ENCODE measurements at regions not wholly inside any gene's neighbourhood (a gene's known extent, or its start where the extent isn't known, plus 50 kb on each side); places are given as distances from the start of the nearest gene placed in this dataset.
A peak's percentile ranks its signal among the peaks of the same experiment; 100 is the strongest.

DNA sequence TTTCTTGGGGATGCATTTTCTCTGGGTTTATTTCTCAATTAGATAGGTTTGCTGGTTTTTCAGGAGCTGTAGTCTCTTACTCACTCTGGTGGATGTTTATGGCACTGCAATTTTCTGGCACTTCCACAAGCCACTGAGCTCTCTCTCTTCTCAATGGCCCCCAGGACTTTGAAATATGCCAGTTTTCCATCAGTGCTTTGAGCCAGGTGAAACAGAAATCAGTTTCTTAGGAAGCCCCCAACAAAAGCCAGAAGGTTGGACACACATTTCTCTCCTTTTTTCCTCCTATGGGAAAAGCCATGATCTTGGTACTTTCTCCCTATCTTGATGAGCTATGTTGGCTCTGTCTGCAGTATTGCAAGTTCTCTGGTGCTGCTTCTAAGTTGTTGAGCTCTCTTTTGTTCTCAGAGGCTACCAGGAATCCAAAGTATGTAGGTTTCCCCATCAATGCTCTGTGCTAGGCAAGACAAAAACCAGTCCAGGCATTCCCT lies 90.7 kb upstream of the SMIM36 start:
- no peak overlapping the region for H3K27ac ChIP-seq (ENCODE audit: low read length)
- intact Hi-C loops (cut with micrococcal nuclease), result no loop called here
- no peaks in the 10 kb centered on the region for H3K4me1 Mint-ChIP-seq
- H3K4me3 Mint-ChIP-seq, result no peak overlapping the region
- TF ChIP-seq, protein P1, sequence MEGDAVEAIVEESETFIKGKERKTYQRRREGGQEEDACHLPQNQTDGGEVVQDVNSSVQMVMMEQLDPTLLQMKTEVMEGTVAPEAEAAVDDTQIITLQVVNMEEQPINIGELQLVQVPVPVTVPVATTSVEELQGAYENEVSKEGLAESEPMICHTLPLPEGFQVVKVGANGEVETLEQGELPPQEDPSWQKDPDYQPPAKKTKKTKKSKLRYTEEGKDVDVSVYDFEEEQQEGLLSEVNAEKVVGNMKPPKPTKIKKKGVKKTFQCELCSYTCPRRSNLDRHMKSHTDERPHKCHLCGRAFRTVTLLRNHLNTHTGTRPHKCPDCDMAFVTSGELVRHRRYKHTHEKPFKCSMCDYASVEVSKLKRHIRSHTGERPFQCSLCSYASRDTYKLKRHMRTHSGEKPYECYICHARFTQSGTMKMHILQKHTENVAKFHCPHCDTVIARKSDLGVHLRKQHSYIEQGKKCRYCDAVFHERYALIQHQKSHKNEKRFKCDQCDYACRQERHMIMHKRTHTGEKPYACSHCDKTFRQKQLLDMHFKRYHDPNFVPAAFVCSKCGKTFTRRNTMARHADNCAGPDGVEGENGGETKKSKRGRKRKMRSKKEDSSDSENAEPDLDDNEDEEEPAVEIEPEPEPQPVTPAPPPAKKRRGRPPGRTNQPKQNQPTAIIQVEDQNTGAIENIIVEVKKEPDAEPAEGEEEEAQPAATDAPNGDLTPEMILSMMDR (IDR thresholded peaks at IDR 0.05), result no peak
- no peaks in the 10 kb centered on the region for H3K9me3 ChIP-seq (ENCODE audit: control insufficient read depth, insufficient read depth, low read length)
- no peak overlapping the region for H3K27ac Mint-ChIP-seq
- H3K4me3 ChIP-seq (ENCODE audit: low read length), result no peak overlapping the region
- no peaks in the 10 kb centered on the region for H3K36me3 ChIP-seq (ENCODE audit: control insufficient read depth, insufficient read depth, low read length)
- H3K27me3 Mint-ChIP-seq (ENCODE audit: low read depth in 2 of 2), result peaks cover 0 to 3% of the 10 kb centered on the region in 2 donors
- H3K36me3 Mint-ChIP-seq, result peaks cover 26% of the 10 kb centered on the region
- H3K27me3 ChIP-seq (ENCODE audit: control insufficient read depth, insufficient read depth, low read length), result no peaks in the 10 kb centered on the region
- H3K4me1 ChIP-seq (ENCODE audit: control insufficient read depth, insufficient read depth, low read length), result no peaks in the 10 kb centered on the region
- ATAC-seq (no peak), DNase-seq (peak in 1 of 2 donors; percentile 62)
- peaks cover 14 to 15% of the 10 kb centered on the region in 2 donors for H3K9me3 Mint-ChIP-seq

DNA sequence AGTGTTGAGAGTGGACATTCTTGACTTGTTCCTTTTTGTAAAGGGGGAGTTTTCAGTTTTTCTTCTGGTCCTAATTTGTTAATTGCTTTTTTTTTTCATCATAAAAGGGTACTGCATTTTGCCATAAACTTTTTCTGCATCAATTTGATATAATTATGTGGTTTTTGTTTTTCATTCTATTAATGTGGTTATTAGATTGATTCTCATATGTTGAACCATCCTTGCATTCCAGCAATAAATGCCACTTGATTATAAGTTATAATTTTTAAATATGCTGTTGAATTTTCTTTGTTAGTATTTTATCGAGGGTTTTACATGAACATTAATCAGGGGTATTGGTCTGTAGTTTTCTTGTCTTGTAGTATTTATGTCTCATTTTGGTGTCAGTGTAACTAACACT lies 87.2 kb upstream of the SMIM36 start:
- no peaks in the 10 kb centered on the region for H3K9me3 ChIP-seq (ENCODE audit: control insufficient read depth, insufficient read depth, low read length)
- Mint-ChIP-seq H3K27me3 (ENCODE audit: low read depth in 2 of 2) (peaks cover 0 to 3% of the 10 kb centered on the region in 2 donors), H3K4me1 (no peaks in the 10 kb centered on the region), H3K27ac (no peak overlapping the region), H3K9me3 (peaks cover 16 to 17% of the 10 kb centered on the region in 2 donors), H3K36me3 (peaks cover 30% of the 10 kb centered on the region), H3K4me3 (no peak overlapping the region)
- TF ChIP-seq, protein P1 (IDR thresholded peaks at IDR 0.05), result no peak
- no peak for DNase-seq
- WGBS (ENCODE audit: insufficient coverage), result no CpG with 5 or more reads among the region's 1 CpG
- no peaks in the 10 kb centered on the region for H3K36me3 ChIP-seq (ENCODE audit: control insufficient read depth, insufficient read depth, low read length)
- no peak overlapping the region for H3K4me3 ChIP-seq (ENCODE audit: low read length)
- no peak for ATAC-seq
- no peaks in the 10 kb centered on the region for H3K4me1 ChIP-seq (ENCODE audit: control insufficient read depth, insufficient read depth, low read length)
- H3K27me3 ChIP-seq (ENCODE audit: control insufficient read depth, insufficient read depth, low read length), result no peaks in the 10 kb centered on the region
- H3K27ac ChIP-seq (ENCODE audit: low read length), result no peak overlapping the region
- intact Hi-C loops (cut with micrococcal nuclease), result no loop called here

DNA sequence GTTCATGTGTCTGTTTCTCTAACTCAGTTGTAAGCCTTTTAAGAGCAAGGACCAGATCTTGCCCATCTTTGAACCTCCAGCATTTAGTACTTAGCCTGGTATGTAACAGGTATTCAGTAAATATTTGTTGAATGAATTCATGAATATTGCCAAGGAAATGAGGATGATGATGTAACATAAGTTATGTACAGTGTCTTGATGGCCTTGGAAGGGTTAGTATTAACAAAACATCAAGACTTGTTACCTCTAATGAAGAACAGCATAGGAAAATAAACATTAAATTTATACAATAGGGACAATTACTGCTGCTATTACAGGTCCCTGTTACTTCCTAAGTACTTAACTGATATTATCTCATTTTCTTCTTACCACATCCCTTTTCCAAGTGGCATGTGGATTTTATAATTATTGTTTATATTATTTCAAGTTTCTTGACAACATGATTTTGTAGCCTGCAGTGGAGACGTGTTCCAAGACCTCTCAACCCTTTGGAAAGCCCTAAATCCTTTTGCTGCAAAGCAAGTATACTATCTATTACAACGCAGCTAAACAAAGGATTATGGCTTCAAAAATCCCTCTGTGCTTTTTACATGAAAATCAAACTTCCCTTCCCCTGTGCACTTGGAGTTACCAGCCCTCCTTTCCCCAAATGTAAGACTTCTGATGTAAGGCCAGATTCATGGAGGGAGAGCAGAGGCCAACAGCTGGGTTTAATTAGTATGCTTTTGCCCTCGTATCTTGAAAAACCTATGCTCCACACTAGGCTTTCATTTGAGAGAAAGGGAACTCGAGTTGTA lies 77.4 kb upstream of the SMIM36 start:
- intact Hi-C loops (cut with micrococcal nuclease), result no loop called here
- Mint-ChIP-seq H3K36me3 (no peaks in the 10 kb centered on the region), H3K9me3 (peaks cover 0 to 2% of the 10 kb centered on the region in 2 donors), H3K4me3 (no peak overlapping the region), H3K4me1 (no peaks in the 10 kb centered on the region), H3K27me3 (ENCODE audit: low read depth in 2 of 2) (peaks cover 6 to 8% of the 10 kb centered on the region in 2 donors), H3K27ac (no peak overlapping the region)
- Histone ChIP-seq H3K36me3 (ENCODE audit: control insufficient read depth, insufficient read depth, low read length) (no peaks in the 10 kb centered on the region), H3K4me3 (ENCODE audit: low read length) (no peak overlapping the region), H3K4me1 (ENCODE audit: control insufficient read depth, insufficient read depth, low read length) (no peaks in the 10 kb centered on the region), H3K27me3 (ENCODE audit: control insufficient read depth, insufficient read depth, low read length) (no peaks in the 10 kb centered on the region), H3K9me3 (ENCODE audit: control insufficient read depth, insufficient read depth, low read length) (no peaks in the 10 kb centered on the region), H3K27ac (ENCODE audit: low read length) (no peak overlapping the region)
- TF ChIP-seq, protein P1 (IDR thresholded peaks at IDR 0.05), result no peak
- WGBS (ENCODE audit: insufficient coverage), result 71% methylated on average over 4 of the region's 4 CpGs
- ATAC-seq (no peak), DNase-seq (no peak)
